ENCODE measurements at regions not wholly inside any gene's neighbourhood (a gene's known extent, or its start where the extent isn't known, plus 50 kb on each side); places are given as distances from the start of the nearest gene placed in this dataset.

DNA sequence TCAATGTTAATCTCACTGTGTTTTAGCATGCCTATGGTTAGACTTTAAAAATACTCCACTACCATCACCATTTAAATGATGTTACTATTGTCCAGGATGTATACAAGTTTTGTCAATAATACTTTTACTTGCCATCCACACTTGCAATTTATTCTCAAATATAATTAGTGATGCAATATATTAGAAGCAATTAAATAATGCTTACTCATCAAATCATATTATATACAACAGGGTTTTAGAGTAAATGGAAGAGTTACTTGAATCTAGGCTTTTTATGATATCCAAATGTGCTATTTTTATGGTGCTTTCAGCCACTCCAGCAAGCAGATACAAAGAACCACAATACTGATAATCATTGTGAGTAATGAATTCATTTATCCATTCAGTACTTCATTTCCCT, 461.1 kb downstream of the TMEM182 start:
- no peaks in the 10 kb centered on the region; the same call in 1 of the 2 replicates for H3K27me3 Mint-ChIP-seq (ENCODE audit: low read depth)
- no peak for DNase-seq
- TF ChIP-seq CTCF (conservative IDR thresholded peaks at IDR 0.05) = no peak
- Histone ChIP-seq H2BK20ac (ENCODE audit: low read depth, low read length, poor library complexity, severe bottlenecking) (no peak overlapping the region), H3K23ac (ENCODE audit: insufficient read length, low read depth, low read length) (no peak overlapping the region), H3K9me3 (ENCODE audit: control insufficient read depth, low read depth, low read length) (no peaks in the 10 kb centered on the region), H3K4me1 (ENCODE audit: insufficient read depth, low read length) (no peaks in the 10 kb centered on the region), H4K91ac (ENCODE audit: insufficient read length, low read depth, low read length) (no peak overlapping the region), H3K23me2 (ENCODE audit: insufficient read length, low read depth, low read length, poor library complexity, severe bottlenecking) (no peaks in the 10 kb centered on the region), H2AFZ (ENCODE audit: low read length) (no peak overlapping the region), H3K79me1 (ENCODE audit: insufficient read depth, low read depth, low read length, poor library complexity, severe bottlenecking) (no peaks in the 10 kb centered on the region), H3K18ac (ENCODE audit: insufficient read length, low read depth, low read length) (no peak overlapping the region), H3K14ac (ENCODE audit: insufficient read depth, low read length) (no peak overlapping the region), H2BK5ac (ENCODE audit: insufficient read length, low read length) (no peak overlapping the region), H2BK120ac (ENCODE audit: low read depth, low read length, poor library complexity, severe bottlenecking) (no peak overlapping the region), H3K4ac (ENCODE audit: low read depth, low read length) (no peak overlapping the region), H3K56ac (ENCODE audit: insufficient read length, low read depth, low read length) (no peak overlapping the region), H2AK5ac (ENCODE audit: insufficient read length, low read length) (no peak overlapping the region), H3K9ac (ENCODE audit: extremely low read depth, insufficient read length, low read length) (no peak overlapping the region), H2BK12ac (ENCODE audit: insufficient read length, low read depth, low read length) (no peak overlapping the region), H3K4me2 (ENCODE audit: insufficient read depth, insufficient read length, low read length) (no peak overlapping the region), H2BK15ac (ENCODE audit: low read depth, low read length) (no peak overlapping the region), H3K79me2 (ENCODE audit: insufficient read depth, low read length) (no peaks in the 10 kb centered on the region), H3T11ph (ENCODE audit: low read length) (no peak overlapping the region), H3K27ac (ENCODE audit: insufficient read length, low read depth, low read length) (no peak overlapping the region), H3K27me3 (ENCODE audit: insufficient read depth, low read length) (no peaks in the 10 kb centered on the region), H4K20me1 (ENCODE audit: control insufficient read depth, insufficient read depth, insufficient read length) (no peaks in the 10 kb centered on the region), H4K5ac (ENCODE audit: insufficient read length, low read depth, low read length) (no peak overlapping the region), H4K8ac (replicated peaks; ENCODE audit: insufficient read length, low read depth, low read length) (no peak overlapping the region)
- H3K4me1 Mint-ChIP-seq = peaks cover 0 to 2% of the 10 kb centered on the region in 2 experiments; a peak in 2 of 4 replicates
- H3K4me3 Mint-ChIP-seq = no peak overlapping the region
- no peaks in the 10 kb centered on the region for H3K9me3 Mint-ChIP-seq
- no peak overlapping the region for H3K27ac Mint-ChIP-seq
- H3K36me3 Mint-ChIP-seq (ENCODE audit: insufficient read depth in 1 of 3, low read depth in 3 of 3) = no peaks in the 10 kb centered on the region
